ENCODE measurements at regions not wholly inside any gene's neighbourhood (a gene's known extent, or its start where the extent isn't known, plus 50 kb on each side); places are given as distances from the start of the nearest gene placed in this dataset.

- FAIRE-seq: no peak
- CTCF ChIA-PET (ENCODE audit: partially characterized antibody): interaction anchor here (0.8 kb wide), 1 partner anchor 305 kb away, joined by 3 read pairs; no protein-coding TSS in a partner anchor
These were observed 362.8 kb downstream of the INHBA start for GRCh38 chr7:41339913-41340676.

More at GRCh38 chr7:41339913-41340676, 362.8 kb downstream of the INHBA start:
- no peak overlapping the region for H3K23ac ChIP-seq (ENCODE audit: insufficient read length)
- no peak overlapping the region for H3K18ac ChIP-seq (ENCODE audit: extremely low read depth, low read length)
- no peak overlapping the region for H2BK120ac ChIP-seq (replicated peaks; ENCODE audit: low read depth, low read length)
- no peak overlapping the region for H3K56ac ChIP-seq (replicated peaks; ENCODE audit: insufficient read length, low read depth, low read length)
- H3K79me2 ChIP-seq (ENCODE audit: control insufficient read depth in 1 of 2, insufficient read depth in 2 of 2, low read length in 2 of 2): no peaks in the 10 kb centered on the region
- no peaks in the 10 kb centered on the region for H3K27me3 ChIP-seq (replicated peaks in 1 of 4; ENCODE audit: control insufficient read depth in 3 of 4, extremely low read depth in 1 of 4, insufficient read depth in 3 of 4, low read length in 3 of 4)
- no peaks in the 10 kb centered on the region for H3K9me3 ChIP-seq (ENCODE audit: insufficient read depth in 2 of 2, low read depth in 1 of 2, low read length in 1 of 2)
- no peaks in the 10 kb centered on the region for H4K20me1 ChIP-seq (replicated peaks in 1 of 2; ENCODE audit: control insufficient read depth in 1 of 2, insufficient read depth in 2 of 2, low read length in 2 of 2)
- no peak overlapping the region for H4K8ac ChIP-seq (ENCODE audit: extremely low read depth, insufficient read depth, low read length)
- H3K4me3 ChIP-seq (ENCODE audit: extremely low read depth in 1 of 4, insufficient read depth in 2 of 4, low read depth in 3 of 4, low read length in 4 of 4): no peak overlapping the region
- H3K27ac ChIP-seq (ENCODE audit: low read depth, low read length): no peak overlapping the region
- H4K91ac ChIP-seq (replicated peaks; ENCODE audit: insufficient read length, low read length): no peak overlapping the region
- no peak overlapping the region for H2BK5ac ChIP-seq (ENCODE audit: low read depth, low read length)
- H2BK20ac ChIP-seq (ENCODE audit: low read length): no peak overlapping the region
- POLR2A ChIA-PET (ENCODE audit: partially characterized antibody): no interaction called here
- H3K36me3 ChIP-seq (ENCODE audit: control insufficient read depth in 2 of 4, insufficient read depth in 4 of 4, low read length in 3 of 4): no peaks in the 10 kb centered on the region
- H4K5ac ChIP-seq (ENCODE audit: insufficient read length, low read depth, low read length): no peak overlapping the region
- H3K4me1 ChIP-seq (replicated peaks in 1 of 4; ENCODE audit: control insufficient read depth in 3 of 4, insufficient read depth in 4 of 4, low read length in 3 of 4): no peaks in the 10 kb centered on the region
- DNase-seq (ENCODE audit: low read depth in 1 of 2, low spot score in 2 of 2): no peak
- H2AFZ ChIP-seq (ENCODE audit: low read length): no peak overlapping the region; the same call in 1 of the 2 replicates
- no peak overlapping the region for H2BK15ac ChIP-seq (ENCODE audit: low read length)
- H3K4me2 ChIP-seq (ENCODE audit: insufficient read depth in 1 of 2, low read depth in 2 of 2, low read length in 2 of 2): no peak overlapping the region
- H3K23me2 ChIP-seq (ENCODE audit: low read depth, low read length): no peaks in the 10 kb centered on the region
- 89% methylated on average over 8 of the region's 8 CpGs; no CpG with 5 or more reads in 1 of the 2 experiments for WGBS, 2 experiments (ENCODE audit: extremely low coverage in 1 of 2, insufficient coverage in 1 of 2, insufficient read length in 1 of 2, insufficient replicate concordance in 2 of 2, low coverage in 1 of 2, low lambda C conversion rate in 2 of 2, missing lambda C conversion rate in 1 of 2)
- TF ChIP-seq JUND (IDR thresholded peaks at IDR 0.05; ENCODE audit: low read length): no peak
- no peak for TF ChIP-seq GTF2F1 (IDR thresholded peaks at IDR 0.05; ENCODE audit: borderline replicate concordance, low read depth, low read length)
- no peak for TF ChIP-seq CBX5 (IDR thresholded peaks at IDR 0.05; ENCODE audit: low read depth, low read length)
- no peak for TF ChIP-seq ATF3 (IDR thresholded peaks at IDR 0.05; ENCODE audit: insufficient read depth, low read depth, low read length)
- TF ChIP-seq TBP (IDR thresholded peaks at IDR 0.05; ENCODE audit: low read depth, low read length): no peak
- no peak for TF ChIP-seq EGR1 (IDR thresholded peaks at IDR 0.05; ENCODE audit: borderline replicate concordance, low read depth, low read length)
- TF ChIP-seq ZNF274 (IDR thresholded peaks at IDR 0.05; ENCODE audit: borderline replicate concordance, extremely low read depth, low read length): no peak
- TF ChIP-seq NRF1 (IDR thresholded peaks at IDR 0.05; ENCODE audit: low read depth, low read length): no peak
- TF ChIP-seq BRCA1 (IDR thresholded peaks at IDR 0.05; ENCODE audit: low read depth, low read length): no peak
- TF ChIP-seq RFX5 (IDR thresholded peaks at IDR 0.05; ENCODE audit: borderline replicate concordance, low read depth, low read length): no peak
- TF ChIP-seq CTBP2 (IDR thresholded peaks at IDR 0.05; ENCODE audit: borderline replicate concordance, insufficient read depth, insufficient read length, low read length): no peak
- TF ChIP-seq YY1 (IDR thresholded peaks at IDR 0.05; ENCODE audit: low read depth, low read length): no peak
- no peak for TF ChIP-seq SP2 (IDR thresholded peaks at IDR 0.05; ENCODE audit: low read length)
- no peak overlapping the region for H2BK12ac ChIP-seq (ENCODE audit: low read depth, low read length)
- H2AK5ac ChIP-seq (ENCODE audit: low read depth, low read length): no peak overlapping the region
- H3K4ac ChIP-seq (replicated peaks; ENCODE audit: insufficient read length, low read depth, low read length): no peak overlapping the region
- no peaks in the 10 kb centered on the region for H3K79me1 ChIP-seq (ENCODE audit: low read depth, low read length)
- no peak overlapping the region for H3K14ac ChIP-seq (ENCODE audit: insufficient read length)
- H3K9ac ChIP-seq (replicated peaks in 1 of 4; ENCODE audit: extremely low read depth in 1 of 4, low read depth in 3 of 4, low read length in 3 of 4): no peak overlapping the region
